Activated T-cell treated with anti-CD3 and anti-CD28 coated beads, Interleukin-2, amount 50 U/mL, for 48 hours (primary cell): ENCODE measurements at regions not wholly inside any gene's neighbourhood (a gene's known extent, or its start where the extent isn't known, plus 50 kb on each side); places are given as distances from the start of the nearest gene placed in this dataset.

Source experiments
- DNase-seq, 2 experiments: peaks; one replicate each; pipeline ENCODE4 v3.0.0-alpha.2; 2020

GRCh38 chr18:78908462-78909260, 71.0 kb upstream of the SALL3 start:
- DNase-seq = no peak

GRCh38 chr18:78911751-78912283, 67.8 kb upstream of the SALL3 start:
- DNase-seq = no peak

- DNase-seq = no peak
Observed at GRCh38 chr18:78912336-78912735, 67.3 kb upstream of the SALL3 start.

- DNase-seq = no peak
Observed at GRCh38 chr18:78912844-78913243, 66.8 kb upstream of the SALL3 start.

GRCh38 chr18:78913395-78913794, 66.2 kb upstream of the SALL3 start:
- DNase-seq = no peak

- DNase-seq = no peak
Observed at GRCh38 chr18:78913830-78914231, 65.8 kb upstream of the SALL3 start.

GRCh38 chr18:78914249-78914935, 65.2 kb upstream of the SALL3 start:
- no peak for DNase-seq

- DNase-seq = no peak
Observed at GRCh38 chr18:78915446-78916008, 64.1 kb upstream of the SALL3 start.

GRCh38 chr18:78918707-78919106, 60.9 kb upstream of the SALL3 start:
- DNase-seq = no peak

- DNase-seq = no peak
Observed at GRCh38 chr18:78919956-78920355, 59.7 kb upstream of the SALL3 start.

- no peak for DNase-seq
Observed at GRCh38 chr18:78920456-78921138, 59.0 kb upstream of the SALL3 start.

- DNase-seq = no peak
Observed at GRCh38 chr18:78922856-78923255, 56.8 kb upstream of the SALL3 start.

GRCh38 chr18:78924301-78924700, 55.3 kb upstream of the SALL3 start:
- DNase-seq = no peak

GRCh38 chr18:78924786-78925540, 54.7 kb upstream of the SALL3 start:
- DNase-seq = no peak

GRCh38 chr18:78925557-78926242, 53.9 kb upstream of the SALL3 start:
- no peak for DNase-seq

GRCh38 chr18:78926243-78926615, 53.4 kb upstream of the SALL3 start:
- no peak for DNase-seq

GRCh38 chr18:78927156-78927555, 52.5 kb upstream of the SALL3 start:
- peak in 1 of 2 experiments; percentile 18 for DNase-seq

GRCh38 chr18:78927616-78928015, 52.0 kb upstream of the SALL3 start:
- no peak for DNase-seq

- DNase-seq = no peak
Observed at GRCh38 chr18:78928076-78928475, 51.5 kb upstream of the SALL3 start.

- no peak for DNase-seq
Observed at GRCh38 chr18:78929516-78929915, 50.1 kb upstream of the SALL3 start.
